GM06990 (cell line): ENCODE measurements at regions not wholly inside any gene's neighbourhood (a gene's known extent, or its start where the extent isn't known, plus 50 kb on each side); places are given as distances from the start of the nearest gene placed in this dataset.

Source experiments
- DNase-seq: peaks from one replicate; pipeline ENCODE4 v3.0.0-alpha.2; 2011; ENCODE audit not compliant: insufficient read length; ENCODE audit errors: extremely low read depth
- H3K27me3 ChIP-seq: replicated peaks from 2 replicates; pipeline ENCODE4 v1.6.0; 2011; ENCODE audit warnings: low read length; ENCODE audit not compliant: control insufficient read depth, insufficient read depth
- H3K36me3 ChIP-seq: 2 replicates; pipeline ENCODE4 v1.5.1; 2011; ENCODE audit warnings: low read length; ENCODE audit not compliant: control insufficient read depth, insufficient read depth
- H3K4me3 ChIP-seq: replicated peaks from 2 replicates; pipeline ENCODE4 v1.5.1; 2011; ENCODE audit warnings: low read depth, mild to moderate bottlenecking, control low read depth, low read length
- CTCF ChIP-seq: IDR thresholded peaks from 2 replicates; pipeline ENCODE4 v1.5.1; 2011; ENCODE audit warnings: low read length, control low read depth, mild to moderate bottlenecking, inconsistent platforms; ENCODE audit not compliant: insufficient read depth, poor library complexity, severe bottlenecking

DNA sequence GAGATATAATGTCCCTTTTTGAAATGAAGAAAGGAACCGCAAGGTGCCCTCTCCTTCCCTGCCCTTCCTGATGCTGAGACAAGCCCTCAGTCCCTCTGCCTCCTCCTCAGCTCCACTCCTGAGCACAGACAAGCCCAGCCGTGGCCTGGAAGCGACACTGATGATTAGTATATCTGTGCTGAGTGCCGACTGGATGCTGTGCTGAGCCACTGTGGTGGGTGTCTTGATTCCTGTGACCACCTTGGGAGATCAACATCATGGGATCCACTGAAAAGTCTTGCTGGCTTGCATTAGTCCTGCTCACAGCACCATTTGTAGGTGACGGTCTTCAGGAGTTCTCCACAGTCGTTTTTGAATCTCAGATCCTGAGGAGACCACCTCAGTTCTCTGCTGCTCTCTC, 59.5 kb upstream of the HGFAC start:
- Histone ChIP-seq H3K27me3 (no peaks in the 10 kb centered on the region), H3K36me3 (no peaks in the 10 kb centered on the region), H3K4me3 (no peak overlapping the region)
- DNase-seq, result no peak
- no peak for TF ChIP-seq CTCF

- Histone ChIP-seq H3K36me3 (no peaks in the 10 kb centered on the region), H3K4me3 (no peak overlapping the region), H3K27me3 (no peaks in the 10 kb centered on the region)
- no peak for TF ChIP-seq CTCF
- DNase-seq, result no peak
These were observed 57.4 kb upstream of the HGFAC start for GRCh38 chr4:3384391-3384770.

DNA sequence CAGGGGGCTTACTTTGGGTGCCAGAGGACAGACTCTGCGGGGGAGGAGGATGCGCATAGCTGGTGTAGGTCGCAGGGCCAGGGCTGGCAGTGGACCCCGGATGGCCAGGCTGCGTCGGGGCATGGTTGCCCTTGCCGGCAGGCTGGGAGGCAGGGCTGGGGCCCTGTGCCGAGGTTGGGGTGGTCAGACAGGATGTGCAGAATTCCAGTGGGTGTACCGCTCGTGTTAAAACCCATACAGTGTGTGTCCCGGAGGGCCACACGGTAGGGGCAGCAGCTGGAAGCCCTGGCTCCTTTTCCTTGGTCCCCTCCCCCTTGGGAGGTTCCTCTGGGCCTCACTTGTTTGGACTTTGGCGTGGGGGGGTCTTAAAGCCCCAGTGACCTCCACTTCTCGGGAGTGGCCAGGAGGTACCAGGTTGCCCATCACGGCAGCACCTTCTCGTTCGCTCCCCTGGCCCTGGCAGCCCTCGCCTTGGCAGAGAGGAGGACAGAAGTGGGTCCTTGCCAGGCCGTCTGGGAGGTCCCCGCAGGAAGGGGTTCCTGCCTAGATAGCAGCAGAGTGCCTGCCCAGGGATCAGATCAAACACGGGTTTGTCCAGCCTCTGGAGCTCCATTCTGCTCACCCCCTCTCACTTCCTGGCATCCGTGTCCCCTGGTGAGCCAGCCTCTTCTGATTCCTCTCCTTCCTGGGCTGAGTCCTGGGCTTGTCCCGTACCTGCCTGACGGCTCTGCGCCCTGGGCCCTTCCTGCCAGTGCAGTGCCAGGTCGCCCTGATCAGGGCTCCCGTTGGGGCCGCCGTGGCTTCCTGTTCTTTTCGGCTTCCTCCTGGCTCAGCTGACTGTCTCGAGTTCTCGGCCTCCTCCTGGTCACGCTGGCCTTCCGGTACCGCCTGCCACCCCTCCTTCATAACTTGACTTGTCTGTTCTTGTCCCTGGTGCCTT, 56.7 kb upstream of the HGFAC start:
- no peak overlapping the region for H3K4me3 ChIP-seq
- no peaks in the 10 kb centered on the region for H3K27me3 ChIP-seq
- TF ChIP-seq CTCF, result no peak
- DNase-seq, result no peak
- no peaks in the 10 kb centered on the region for H3K36me3 ChIP-seq

DNA sequence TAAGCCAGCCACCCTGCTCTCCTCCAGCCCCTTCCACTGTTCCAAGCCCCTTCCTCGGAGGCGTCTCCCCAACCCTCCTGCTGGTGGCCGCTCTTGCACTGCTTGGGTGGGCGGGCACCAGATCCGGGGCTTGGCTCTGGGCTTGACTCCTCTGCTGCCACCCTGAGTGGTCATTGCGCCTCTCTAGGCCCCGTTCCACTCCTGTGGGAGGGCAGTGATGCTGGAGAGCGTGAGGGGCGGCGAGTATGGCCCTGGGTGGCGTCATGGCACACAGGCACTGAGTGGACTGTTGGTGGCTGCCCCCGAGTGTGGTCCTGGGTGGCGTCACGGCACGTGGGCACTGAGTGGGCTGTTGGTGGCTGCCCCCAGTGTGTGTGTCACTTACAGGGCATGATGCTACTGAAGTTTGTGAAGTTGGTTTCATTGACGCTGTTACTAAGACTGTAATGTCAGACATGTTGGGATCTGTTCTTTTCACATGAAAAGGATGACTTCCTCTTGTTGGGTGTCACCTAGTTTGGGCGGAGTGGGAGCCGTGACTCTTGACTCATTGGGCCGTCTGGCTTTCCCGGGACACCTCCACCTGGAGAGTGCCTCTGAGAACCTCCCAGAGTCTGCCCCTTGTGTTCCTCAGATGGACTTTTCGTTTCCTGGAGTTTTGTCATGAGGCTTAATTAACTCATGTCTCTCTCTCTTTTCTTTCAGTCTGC, 55.9 kb upstream of the HGFAC start:
- Histone ChIP-seq H3K36me3 (no peaks in the 10 kb centered on the region), H3K4me3 (no peak overlapping the region), H3K27me3 (no peaks in the 10 kb centered on the region)
- TF ChIP-seq CTCF, result no peak
- no peak for DNase-seq

GRCh38 chr4:3386526-3386925, 55.2 kb upstream of the HGFAC start:
- H3K27me3 ChIP-seq, result no peaks in the 10 kb centered on the region
- no peak for TF ChIP-seq CTCF
- no peak for DNase-seq
- H3K4me3 ChIP-seq, result no peak overlapping the region
- no peaks in the 10 kb centered on the region for H3K36me3 ChIP-seq
